ENCODE measurements at regions not wholly inside any gene's neighbourhood (a gene's known extent, or its start where the extent isn't known, plus 50 kb on each side); places are given as distances from the start of the nearest gene placed in this dataset.
A peak's percentile ranks its signal among the peaks of the same experiment; 100 is the strongest.
"Not testable (repeated sequence)": the region's sequence is repeated elsewhere in the genome, so short reads cannot be mapped to it uniquely, and the experiment has no call there.

- no peak for DNase-seq
These were observed 329.8 kb upstream of the SFSWAP start for GRCh38 chr12:131380965-131381705.

- no peak for DNase-seq
These were observed 329.0 kb upstream of the SFSWAP start for GRCh38 chr12:131381716-131382430.

- DNase-seq, result no peak
These were observed 327.6 kb upstream of the SFSWAP start for GRCh38 chr12:131383291-131383690.

- no peak for DNase-seq
These were observed 326.9 kb upstream of the SFSWAP start for GRCh38 chr12:131383741-131384543.

- DNase-seq, result no peak
These were observed 326.4 kb upstream of the SFSWAP start for GRCh38 chr12:131384544-131384855.

GRCh38 chr12:131385313-131386166 is 325.4 kb upstream of the SFSWAP start:
- no peak for DNase-seq

- DNase-seq, result no peak
These were observed 324.7 kb upstream of the SFSWAP start for GRCh38 chr12:131386167-131386521.

- no peak for DNase-seq
These were observed 324.1 kb upstream of the SFSWAP start for GRCh38 chr12:131386781-131387180.

GRCh38 chr12:131387281-131388163 is 323.4 kb upstream of the SFSWAP start:
- no peak for DNase-seq

- DNase-seq, result peak; percentile 24
These were observed 322.5 kb upstream of the SFSWAP start for GRCh38 chr12:131388164-131389053.

- DNase-seq, result no peak
These were observed 321.6 kb upstream of the SFSWAP start for GRCh38 chr12:131389054-131390013.

GRCh38 chr12:131390412-131391334 is 320.2 kb upstream of the SFSWAP start:
- DNase-seq, result no peak

GRCh38 chr12:131391399-131391798 is 319.5 kb upstream of the SFSWAP start:
- DNase-seq, result no peak

- DNase-seq, result not testable (repeated sequence)
These were observed 316.1 kb upstream of the SFSWAP start for GRCh38 chr12:131394752-131395151.

- not testable (repeated sequence) for DNase-seq
These were observed 315.6 kb upstream of the SFSWAP start for GRCh38 chr12:131395209-131395684.

GRCh38 chr12:131395971-131396573 is 314.8 kb upstream of the SFSWAP start:
- DNase-seq, result no peak

- no peak for DNase-seq
These were observed 313.3 kb upstream of the SFSWAP start for GRCh38 chr12:131397493-131398181.
